ENCODE measurements at regions not wholly inside any gene's neighbourhood (a gene's known extent, or its start where the extent isn't known, plus 50 kb on each side); places are given as distances from the start of the nearest gene placed in this dataset.
"Not testable (repeated sequence)": the region's sequence is repeated elsewhere in the genome, so short reads cannot be mapped to it uniquely, and the experiment has no call there.

GRCh38 chr4:132094017-132094416 lies 1055.1 kb upstream of the PCDH10 start:
- intact Hi-C loops (cut with DNase I), result no loop called here
- WGBS, 2 donors, result 79 to 91% methylated on average over 4 of the region's 4 CpGs

GRCh38 chr4:132097041-132097440 lies 1052.1 kb upstream of the PCDH10 start:
- intact Hi-C loops (cut with DNase I), result no loop called here
- no peaks in the 10 kb centered on the region for H3K27me3 ChIP-seq
- no peak overlapping the region for H3K27ac ChIP-seq

More at GRCh38 chr4:132094017-132094416, 1055.1 kb upstream of the PCDH10 start:
- no peaks in the 10 kb centered on the region for H3K4me1 ChIP-seq
- H3K4me3 ChIP-seq, result no peak overlapping the region
- no peaks in the 10 kb centered on the region for H3K36me3 ChIP-seq
- no peaks in the 10 kb centered on the region for H3K27me3 ChIP-seq
- no peak for DNase-seq
- no peak overlapping the region for H3K27ac ChIP-seq
- H3K9me3 ChIP-seq, result no peaks in the 10 kb centered on the region
- no peak for TF ChIP-seq POLR2A (IDR thresholded peaks at IDR 0.05)
- TF ChIP-seq, protein P1, sequence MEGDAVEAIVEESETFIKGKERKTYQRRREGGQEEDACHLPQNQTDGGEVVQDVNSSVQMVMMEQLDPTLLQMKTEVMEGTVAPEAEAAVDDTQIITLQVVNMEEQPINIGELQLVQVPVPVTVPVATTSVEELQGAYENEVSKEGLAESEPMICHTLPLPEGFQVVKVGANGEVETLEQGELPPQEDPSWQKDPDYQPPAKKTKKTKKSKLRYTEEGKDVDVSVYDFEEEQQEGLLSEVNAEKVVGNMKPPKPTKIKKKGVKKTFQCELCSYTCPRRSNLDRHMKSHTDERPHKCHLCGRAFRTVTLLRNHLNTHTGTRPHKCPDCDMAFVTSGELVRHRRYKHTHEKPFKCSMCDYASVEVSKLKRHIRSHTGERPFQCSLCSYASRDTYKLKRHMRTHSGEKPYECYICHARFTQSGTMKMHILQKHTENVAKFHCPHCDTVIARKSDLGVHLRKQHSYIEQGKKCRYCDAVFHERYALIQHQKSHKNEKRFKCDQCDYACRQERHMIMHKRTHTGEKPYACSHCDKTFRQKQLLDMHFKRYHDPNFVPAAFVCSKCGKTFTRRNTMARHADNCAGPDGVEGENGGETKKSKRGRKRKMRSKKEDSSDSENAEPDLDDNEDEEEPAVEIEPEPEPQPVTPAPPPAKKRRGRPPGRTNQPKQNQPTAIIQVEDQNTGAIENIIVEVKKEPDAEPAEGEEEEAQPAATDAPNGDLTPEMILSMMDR (IDR thresholded peaks at IDR 0.05), result no peak

DNA sequence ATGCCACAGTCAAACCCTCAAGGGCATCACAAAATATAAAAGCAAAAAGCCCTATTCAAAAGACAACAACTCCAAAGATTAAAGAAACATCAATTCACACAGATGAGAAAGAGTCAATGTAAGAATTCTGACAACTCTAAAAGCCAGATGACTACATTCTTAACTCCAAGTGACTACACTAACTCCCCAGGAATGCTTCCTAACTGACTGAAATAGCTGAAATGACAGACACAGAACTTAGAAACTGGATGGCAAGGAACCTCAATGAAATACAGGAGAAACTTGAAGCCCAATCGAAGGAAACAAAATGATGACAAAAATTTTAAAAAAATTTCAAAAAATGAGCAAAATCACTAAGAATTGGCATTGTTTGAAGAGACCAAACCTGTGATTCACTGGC lies 1047.6 kb upstream of the PCDH10 start:
- intact Hi-C loops (cut with DNase I), result no loop called here
- Histone ChIP-seq H3K27ac (no peak overlapping the region), H3K27me3 (no peaks in the 10 kb centered on the region), H3K9me3 (no peaks in the 10 kb centered on the region), H3K4me3 (no peak overlapping the region), H3K36me3 (no peaks in the 10 kb centered on the region), H3K4me1 (no peaks in the 10 kb centered on the region)
- 87 to 100% methylated on average over 1 of the region's 1 CpG for WGBS, 2 donors
- DNase-seq, result no peak
- TF ChIP-seq POLR2A (IDR thresholded peaks at IDR 0.05), result no peak
- TF ChIP-seq, protein P1 (IDR thresholded peaks at IDR 0.05), result no peak

More at GRCh38 chr4:132097041-132097440, 1052.1 kb upstream of the PCDH10 start:
- Histone ChIP-seq H3K9me3 (no peaks in the 10 kb centered on the region), H3K4me3 (no peak overlapping the region), H3K4me1 (no peaks in the 10 kb centered on the region), H3K36me3 (no peaks in the 10 kb centered on the region)
- TF ChIP-seq POLR2A (IDR thresholded peaks at IDR 0.05), result no peak
- TF ChIP-seq, protein P1 (IDR thresholded peaks at IDR 0.05), result no peak
- no peak for DNase-seq

- no peak for DNase-seq
- TF ChIP-seq, protein P1 (IDR thresholded peaks at IDR 0.05), result no peak
- TF ChIP-seq POLR2A (IDR thresholded peaks at IDR 0.05), result no peak
- no peaks in the 10 kb centered on the region for H3K4me1 ChIP-seq
- H3K9me3 ChIP-seq, result no peaks in the 10 kb centered on the region
- intact Hi-C loops (cut with DNase I), result no loop called here
- no peak overlapping the region for H3K27ac ChIP-seq
- no peaks in the 10 kb centered on the region for H3K27me3 ChIP-seq
- no peak overlapping the region for H3K4me3 ChIP-seq
- H3K36me3 ChIP-seq, result no peaks in the 10 kb centered on the region
Observed at GRCh38 chr4:132108784-132109183, 1040.3 kb upstream of the PCDH10 start.

DNA sequence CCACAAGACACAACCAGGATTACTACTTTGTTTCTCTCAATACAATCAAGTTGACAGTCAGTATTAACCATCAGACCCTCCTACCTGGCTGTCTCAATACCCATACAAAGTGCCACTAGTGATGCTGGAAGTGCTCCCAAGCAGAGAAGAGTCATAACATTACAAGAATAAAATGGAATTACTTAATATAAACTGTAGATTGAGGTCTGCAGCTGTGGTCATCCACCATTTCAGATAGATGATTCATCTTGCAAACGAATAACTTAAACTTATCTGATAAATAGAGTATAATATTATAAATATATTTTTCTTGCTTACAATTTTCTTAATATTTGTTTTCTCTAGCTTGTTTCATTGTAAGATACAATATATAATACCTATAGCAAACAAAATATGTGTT lies 1034.2 kb upstream of the PCDH10 start:
- WGBS, 2 donors, result 0 to 34% methylated on average over 1 of the region's 1 CpG
- H3K27ac ChIP-seq, result no peak overlapping the region
- H3K27me3 ChIP-seq, result no peaks in the 10 kb centered on the region
- intact Hi-C loops (cut with DNase I), result no loop called here
- TF ChIP-seq POLR2A (IDR thresholded peaks at IDR 0.05), result no peak
- TF ChIP-seq, protein P1 (IDR thresholded peaks at IDR 0.05), result no peak
- H3K4me1 ChIP-seq, result no peaks in the 10 kb centered on the region
- no peaks in the 10 kb centered on the region for H3K36me3 ChIP-seq
- no peaks in the 10 kb centered on the region for H3K9me3 ChIP-seq
- DNase-seq, result no peak
- no peak overlapping the region for H3K4me3 ChIP-seq

- H3K4me1 ChIP-seq; H3K27ac ChIP-seq; H3K9me3 ChIP-seq; DNase-seq; intact Hi-C loops (cut with DNase I); H3K36me3 ChIP-seq; H3K4me3 ChIP-seq; H3K27me3 ChIP-seq: not testable (repeated sequence)
- WGBS, 2 donors, result 67 to 86% methylated on average over 1 of the region's 1 CpG
Observed at GRCh38 chr4:132122741-132123140, 1026.4 kb upstream of the PCDH10 start.

Measured in esophagus squamous epithelium (tissue), 5 donors.